Stimulated activated CD4-positive, alpha-beta T cell treated with anti-CD3 and anti-CD28 coated beads, Interleukin-12 subunit alpha, Interleukin-12 subunit beta, amount 100 ng/mL, for 24 hours (primary cell): ENCODE measurements at regions not wholly inside any gene's neighbourhood (a gene's known extent, or its start where the extent isn't known, plus 50 kb on each side); places are given as distances from the start of the nearest gene placed in this dataset.

Experiments used
- DNase-seq, 2 experiments: peaks; one replicate each; pipeline ENCODE4 v3.0.0-alpha.2; 2020; ENCODE audit warnings: low read depth in 2 of 2

GRCh38 chr4:26071688-26072087 is 157.7 kb downstream of the SMIM20 start:
- DNase-seq: no peak

- DNase-seq: no peak
These were observed 160.0 kb downstream of the SMIM20 start for GRCh38 chr4:26073886-26074560.

GRCh38 chr4:26074712-26075430 is 160.9 kb downstream of the SMIM20 start:
- peak; percentile 62 to 65 for DNase-seq

- no peak for DNase-seq
These were observed 161.6 kb downstream of the SMIM20 start for GRCh38 chr4:26075583-26075982.

- DNase-seq: no peak
These were observed 162.1 kb downstream of the SMIM20 start for GRCh38 chr4:26076000-26076587.

GRCh38 chr4:26076896-26077295 is 162.9 kb downstream of the SMIM20 start:
- DNase-seq: no peak

GRCh38 chr4:26077756-26078155 is 163.7 kb downstream of the SMIM20 start:
- no peak for DNase-seq

GRCh38 chr4:26080870-26081628 is 167.0 kb downstream of the SMIM20 start:
- no peak for DNase-seq

GRCh38 chr4:26081795-26082498 is 167.9 kb downstream of the SMIM20 start:
- no peak for DNase-seq

- DNase-seq: no peak
These were observed 168.5 kb downstream of the SMIM20 start for GRCh38 chr4:26082565-26082964.

- DNase-seq: no peak
These were observed 170.0 kb downstream of the SMIM20 start for GRCh38 chr4:26083987-26084386.

- no peak for DNase-seq
These were observed 170.4 kb downstream of the SMIM20 start for GRCh38 chr4:26084414-26084813.

GRCh38 chr4:26085551-26085950 is 171.5 kb downstream of the SMIM20 start:
- no peak for DNase-seq

GRCh38 chr4:26086621-26087441 is 172.8 kb downstream of the SMIM20 start:
- no peak for DNase-seq

GRCh38 chr4:26088433-26088928 is 174.5 kb downstream of the SMIM20 start:
- no peak for DNase-seq

GRCh38 chr4:26093551-26093950 is 179.5 kb downstream of the SMIM20 start:
- no peak for DNase-seq

GRCh38 chr4:26094076-26094475 is 180.1 kb downstream of the SMIM20 start:
- DNase-seq: no peak

GRCh38 chr4:26094911-26095310 is 180.9 kb downstream of the SMIM20 start:
- DNase-seq: no peak

- no peak for DNase-seq
These were observed 185.9 kb downstream of the SMIM20 start for GRCh38 chr4:26099967-26100366.

- no peak for DNase-seq
These were observed 187.0 kb downstream of the SMIM20 start for GRCh38 chr4:26101011-26101410.
